HG02885 (cell line): ENCODE measurements at regions not wholly inside any gene's neighbourhood (a gene's known extent, or its start where the extent isn't known, plus 50 kb on each side); places are given as distances from the start of the nearest gene placed in this dataset.
"Not testable (repeated sequence)": the region's sequence is repeated elsewhere in the genome, so short reads cannot be mapped to it uniquely, and the experiment has no call there.

Source experiments
- ATAC-seq: cut with Tn5 transposase; IDR thresholded peaks from one replicate; pipeline ENCODE4 v1.9.1; 2021; ENCODE audit warnings: mild to moderate bottlenecking; ENCODE audit not compliant: unreplicated experiment, poor library complexity

DNA sequence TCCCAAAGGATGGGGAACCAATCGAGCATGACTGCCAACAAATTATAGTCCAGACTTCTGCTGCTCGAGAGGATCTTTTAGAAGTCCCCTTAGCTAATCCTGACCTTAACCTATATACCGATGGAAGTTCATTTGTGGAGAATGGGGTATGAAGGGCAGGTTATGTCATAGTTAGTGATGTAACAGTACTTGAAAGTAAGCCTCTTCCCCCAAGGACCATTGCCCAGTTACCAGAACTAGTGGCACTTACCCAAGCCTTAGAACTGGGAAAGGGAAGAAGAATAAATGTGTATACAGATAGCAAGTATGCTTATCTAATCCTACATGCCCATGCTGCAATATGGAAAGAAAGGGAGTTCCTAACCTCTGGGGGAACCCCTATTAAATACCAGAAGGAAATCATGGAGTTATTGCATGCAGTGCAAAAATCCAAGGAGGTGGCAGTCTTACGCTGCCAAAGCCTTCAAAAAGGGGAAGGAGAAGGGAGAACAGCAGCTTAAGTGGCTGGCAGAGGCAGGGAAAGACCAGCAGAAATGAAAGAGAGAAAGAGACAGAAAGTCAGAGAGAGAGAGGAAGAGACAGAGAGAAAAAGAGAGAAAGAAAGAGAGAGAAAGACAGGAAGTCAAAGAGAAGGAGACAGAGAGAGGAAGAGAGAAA is 224.4 kb upstream of the SLC8A1 start:
- not testable (repeated sequence) for ATAC-seq

DNA sequence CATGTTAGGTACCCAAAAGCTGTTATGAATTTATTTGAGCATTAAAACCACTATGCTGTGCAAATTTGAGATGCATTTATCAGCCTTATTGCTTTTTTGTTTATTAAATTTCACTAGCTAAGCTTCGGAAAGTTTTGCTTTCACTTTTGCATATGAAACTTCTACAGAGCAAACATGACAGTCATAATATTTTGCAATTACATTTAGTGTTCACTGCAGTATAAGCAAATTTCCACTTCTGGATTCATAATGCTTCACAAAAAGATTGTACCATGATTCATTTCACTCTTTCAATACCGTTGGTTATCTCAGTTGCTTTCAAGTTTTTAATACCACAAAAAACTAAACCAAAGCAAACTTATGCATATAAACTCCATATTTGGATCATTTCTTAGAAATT is 228.7 kb upstream of the SLC8A1 start:
- ATAC-seq: peak; percentile 95

DNA sequence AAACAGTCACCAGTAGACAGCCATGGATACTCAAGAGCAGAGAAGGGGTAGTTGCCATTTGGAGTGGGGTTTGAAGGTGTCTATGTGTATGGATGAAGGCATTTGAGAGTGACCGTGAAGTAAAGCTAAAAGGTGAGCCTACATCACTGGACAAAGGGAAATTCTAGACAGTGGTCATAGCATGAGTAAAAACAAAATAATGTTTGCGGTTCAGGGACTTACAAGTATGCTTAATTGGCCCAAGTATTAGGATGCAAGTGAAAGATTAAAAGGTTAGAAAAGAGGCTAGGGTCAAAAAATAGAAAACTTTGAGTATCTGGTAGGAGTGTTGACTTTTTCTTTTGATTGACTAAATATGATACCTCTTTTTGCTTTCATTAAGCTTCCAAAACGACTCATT is 238.1 kb upstream of the SLC8A1 start:
- ATAC-seq: no peak

DNA sequence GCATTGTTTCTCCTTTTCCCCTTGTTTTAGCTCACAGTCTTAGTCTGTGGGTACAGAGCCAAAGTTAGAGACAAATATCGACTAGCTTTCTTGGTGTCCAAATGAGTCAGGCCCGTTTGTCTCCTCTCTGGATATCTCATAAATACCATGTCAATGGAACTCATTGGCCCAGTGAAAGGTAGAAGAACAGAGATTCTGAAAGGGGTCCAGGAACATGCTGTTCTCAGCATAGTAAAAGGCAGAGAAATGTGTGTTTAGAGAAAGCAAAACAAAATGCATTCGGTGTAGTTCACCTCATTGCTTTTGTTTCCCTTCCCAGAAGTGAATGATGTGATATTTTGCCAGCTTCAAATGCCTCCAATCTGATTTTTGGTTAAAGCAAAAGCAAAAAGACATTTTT is 238.6 kb upstream of the SLC8A1 start:
- ATAC-seq: no peak

DNA sequence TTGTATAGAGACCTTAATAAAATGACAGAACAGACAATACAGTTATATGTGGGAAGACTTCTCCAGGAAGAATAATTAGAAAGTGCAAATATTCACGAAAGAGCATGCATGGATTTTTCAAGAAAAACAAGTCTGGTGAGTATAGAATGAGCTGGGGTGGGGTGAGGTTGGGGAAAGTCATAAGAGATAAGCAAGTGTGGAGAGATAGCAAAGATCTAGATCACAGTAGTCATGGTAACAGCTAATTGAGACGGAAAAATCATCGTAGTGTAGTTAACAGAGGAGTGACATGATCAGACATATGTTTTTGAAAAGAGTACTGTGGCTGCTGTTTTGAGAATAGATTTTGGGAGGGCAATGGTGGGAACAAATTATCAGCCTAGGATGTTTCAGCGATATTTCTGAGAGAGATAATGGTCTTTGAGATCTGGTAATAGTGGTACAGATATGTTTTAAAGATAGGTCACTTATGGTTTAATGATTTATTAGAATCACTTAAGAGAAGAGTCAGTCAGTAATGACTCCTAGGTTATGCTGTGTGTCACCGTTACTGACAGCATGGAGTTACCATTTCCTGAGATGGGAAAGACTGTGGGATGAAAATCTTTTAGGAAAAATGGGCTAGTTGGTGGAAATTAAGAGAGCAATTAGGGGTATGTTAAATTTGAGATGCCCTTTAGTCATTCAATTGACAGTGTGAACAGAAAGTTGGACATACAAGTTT is 248.5 kb upstream of the SLC8A1 start:
- ATAC-seq: no peak

DNA sequence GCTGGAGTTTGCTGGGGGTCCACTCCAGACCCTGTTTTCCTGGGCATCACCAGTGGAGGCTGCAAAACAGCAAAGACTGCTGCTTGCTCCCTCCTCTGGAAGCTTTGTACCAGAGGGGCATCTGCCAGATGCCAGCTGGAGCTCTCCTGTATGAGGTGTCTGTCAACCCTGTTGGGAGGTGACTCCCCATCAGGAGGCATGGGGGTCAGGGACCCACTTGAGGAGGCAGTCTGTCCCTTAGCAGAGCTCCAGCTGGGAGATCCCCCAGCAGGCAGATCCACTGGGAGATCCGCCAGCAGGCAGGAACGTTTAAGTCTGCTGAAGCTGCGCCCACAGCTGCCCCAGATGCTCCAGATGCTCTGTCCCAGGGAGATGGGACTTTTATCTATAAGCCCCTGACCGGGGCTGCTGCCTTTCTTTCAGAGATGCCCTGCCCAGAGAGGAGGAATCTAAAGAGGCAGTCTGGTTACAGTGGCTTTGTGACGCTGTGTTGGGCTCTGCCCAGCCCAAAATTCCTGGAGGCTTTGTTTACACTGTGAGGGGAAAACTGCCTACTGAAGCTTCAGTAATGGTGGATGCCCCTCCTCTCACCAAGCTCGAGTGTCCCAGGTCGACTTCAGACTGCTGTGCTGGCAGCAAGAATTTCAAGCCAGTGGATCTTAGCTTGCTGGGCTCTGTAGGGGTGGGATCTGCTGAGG is 260.5 kb upstream of the SLC8A1 start:
- not testable (repeated sequence) for ATAC-seq

DNA sequence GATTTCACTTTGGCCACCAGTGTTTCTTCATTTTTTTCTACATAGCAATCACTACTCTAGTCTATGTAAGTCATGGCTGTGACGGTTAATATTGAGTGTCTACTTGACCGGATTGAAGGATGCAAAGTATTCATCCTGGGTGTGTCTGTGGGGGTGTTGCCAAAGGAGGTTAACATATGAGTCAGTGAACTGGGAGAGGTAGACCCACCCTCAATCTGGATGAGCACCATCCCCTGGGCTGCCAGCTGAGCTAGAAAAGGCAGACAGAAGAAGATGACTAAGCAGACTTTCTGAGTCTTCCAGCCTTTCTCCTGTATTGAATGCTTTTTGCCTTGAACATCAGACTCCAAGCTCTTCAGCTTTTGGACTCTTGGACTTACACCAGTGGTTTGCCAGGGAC is 265.0 kb upstream of the SLC8A1 start:
- ATAC-seq: no peak

DNA sequence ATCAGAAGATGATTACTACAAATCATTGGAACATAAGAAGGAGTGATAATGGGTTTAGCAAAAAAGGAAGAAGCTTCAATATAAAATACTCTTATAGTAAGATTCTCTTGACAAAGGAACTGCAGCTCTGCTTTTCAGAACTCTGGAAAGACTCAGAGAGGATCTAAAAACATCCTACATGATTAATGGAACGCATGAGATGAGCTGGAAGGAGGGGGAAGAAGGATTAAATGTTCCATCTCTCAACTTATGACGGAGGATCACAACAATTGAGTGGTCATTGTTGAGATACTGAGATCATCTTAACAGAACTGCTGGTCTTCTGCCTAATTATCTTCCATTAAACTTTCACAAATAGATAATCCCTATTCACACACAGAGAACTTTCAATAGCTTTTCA is 267.5 kb upstream of the SLC8A1 start:
- ATAC-seq: no peak

DNA sequence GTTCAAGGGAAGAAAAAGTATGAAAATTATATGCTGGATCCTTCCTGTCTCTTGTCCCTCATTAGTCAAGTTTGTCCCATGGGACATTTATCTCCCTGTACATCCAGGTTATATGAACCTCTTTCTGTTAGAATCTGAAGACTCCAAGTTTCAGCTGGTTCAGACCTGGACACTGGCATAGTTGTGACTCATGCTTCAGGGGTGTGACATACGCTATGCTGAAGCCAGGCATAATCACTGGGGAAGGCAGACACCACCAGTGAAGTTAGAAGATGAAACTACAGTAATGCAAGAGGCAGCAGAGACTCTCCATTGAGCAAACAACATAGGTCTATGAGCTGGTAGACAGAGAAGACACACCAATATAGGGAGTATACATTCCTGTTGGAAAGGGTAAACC is 269.7 kb upstream of the SLC8A1 start:
- ATAC-seq: no peak

DNA sequence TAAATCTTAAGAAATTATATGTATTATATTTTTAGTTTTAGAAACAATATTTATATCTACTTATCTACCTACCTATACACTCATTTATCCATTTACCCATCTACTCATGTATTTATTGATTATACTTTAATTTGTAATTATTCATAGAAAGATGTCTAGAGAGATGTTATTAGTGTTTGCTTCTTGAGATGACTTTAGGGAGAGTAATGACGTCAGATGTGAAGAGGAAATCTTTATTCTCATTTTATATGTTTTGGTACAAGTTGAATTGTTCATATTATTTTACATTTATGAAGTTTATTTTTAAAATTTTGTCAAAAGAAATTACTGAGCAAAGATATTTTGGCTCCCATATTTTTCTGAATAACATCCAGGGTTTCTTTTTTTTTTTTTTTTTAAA is 271.3 kb upstream of the SLC8A1 start:
- no peak for ATAC-seq

DNA sequence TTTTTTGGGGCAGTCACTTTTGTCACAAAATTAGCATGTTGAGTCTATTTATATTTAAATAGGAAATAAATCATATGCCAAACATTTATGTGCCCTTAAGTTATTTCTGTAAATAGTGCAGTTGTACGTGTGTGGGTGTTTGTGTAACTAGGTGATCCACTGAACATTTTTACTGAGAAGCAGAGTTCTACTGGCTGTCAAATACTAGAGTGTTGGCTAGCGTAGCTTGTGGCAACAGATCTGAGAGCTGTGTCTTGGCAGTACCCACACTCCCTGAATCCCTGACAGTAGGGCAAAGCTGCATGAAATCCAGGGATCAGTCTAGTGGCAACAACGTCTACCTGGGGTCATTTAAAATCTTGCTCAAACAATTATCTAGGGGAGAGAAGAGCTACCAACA is 273.1 kb upstream of the SLC8A1 start:
- no peak for ATAC-seq

DNA sequence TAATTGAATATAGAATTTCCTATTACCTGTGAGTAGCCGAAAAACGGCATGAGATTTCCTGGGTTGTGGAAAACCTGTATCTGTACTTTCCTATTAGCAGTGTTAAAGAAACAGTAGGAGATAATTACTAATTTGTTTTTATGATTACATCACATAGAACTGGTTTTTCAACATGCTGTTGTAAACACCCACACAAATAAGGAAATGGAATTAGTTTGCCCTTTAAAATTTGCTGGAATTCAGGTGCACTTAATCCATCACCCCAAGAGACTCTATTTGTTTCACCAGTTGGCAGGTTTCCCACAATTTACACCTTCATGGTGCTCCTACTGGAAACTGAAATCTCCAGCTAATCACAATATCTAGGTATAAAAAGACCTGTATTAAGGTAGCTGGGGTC is 274.1 kb upstream of the SLC8A1 start:
- ATAC-seq: no peak

DNA sequence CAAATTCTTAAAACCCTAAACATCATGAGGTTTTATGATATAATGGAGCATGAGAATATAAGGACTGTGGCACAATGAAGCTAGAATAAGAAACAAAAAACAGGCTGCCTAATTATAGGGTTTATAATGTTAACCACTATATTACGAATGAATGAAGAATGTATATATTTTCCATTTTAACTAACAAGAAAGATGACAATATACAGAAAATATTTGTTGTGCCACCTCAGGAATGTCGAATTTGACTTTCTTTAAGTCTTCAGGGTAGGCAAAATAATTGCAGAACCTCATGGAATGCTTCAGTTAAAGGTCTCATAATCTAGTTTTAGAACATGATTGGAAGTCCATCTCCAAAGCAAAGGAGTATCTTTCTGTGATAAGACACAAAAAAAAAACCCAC is 282.9 kb upstream of the SLC8A1 start:
- no peak for ATAC-seq

DNA sequence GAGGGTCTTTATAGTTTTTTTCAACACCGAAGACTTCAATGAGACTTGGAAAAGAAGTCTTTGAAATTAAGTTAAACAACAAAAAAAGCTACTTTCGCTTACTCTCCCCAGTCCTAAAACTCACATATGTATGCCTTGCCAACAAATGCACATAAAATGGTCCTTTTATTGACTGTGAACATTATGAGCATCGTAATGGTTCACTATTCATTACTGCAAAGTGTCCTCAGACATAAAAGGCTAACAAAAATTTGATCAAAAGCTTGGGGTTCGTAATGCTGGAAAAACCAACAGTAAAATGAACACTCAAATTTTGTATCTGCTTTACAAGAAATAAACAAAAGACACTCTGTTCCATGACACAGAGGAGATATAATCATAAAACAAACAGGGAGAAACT is 285.3 kb upstream of the SLC8A1 start:
- no peak for ATAC-seq

DNA sequence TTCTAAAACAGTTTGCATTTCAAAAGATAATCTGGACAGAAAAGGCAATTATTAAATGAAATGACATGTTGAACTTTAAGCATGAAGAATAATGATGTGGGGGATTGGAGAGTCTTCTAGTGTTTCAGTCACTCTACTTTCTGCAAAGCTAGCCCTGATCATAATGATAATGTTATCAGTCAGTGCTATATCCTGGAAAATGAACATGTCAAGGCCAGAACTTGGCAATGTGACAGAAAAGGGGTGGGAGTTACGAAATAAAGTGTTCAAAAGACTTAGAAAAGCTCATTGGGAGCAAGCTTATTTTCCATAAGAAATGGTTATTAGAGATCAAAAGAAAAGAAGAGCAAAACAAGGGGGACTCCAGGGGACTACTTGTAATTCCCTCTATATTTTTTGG is 288.5 kb upstream of the SLC8A1 start:
- no peak for ATAC-seq

DNA sequence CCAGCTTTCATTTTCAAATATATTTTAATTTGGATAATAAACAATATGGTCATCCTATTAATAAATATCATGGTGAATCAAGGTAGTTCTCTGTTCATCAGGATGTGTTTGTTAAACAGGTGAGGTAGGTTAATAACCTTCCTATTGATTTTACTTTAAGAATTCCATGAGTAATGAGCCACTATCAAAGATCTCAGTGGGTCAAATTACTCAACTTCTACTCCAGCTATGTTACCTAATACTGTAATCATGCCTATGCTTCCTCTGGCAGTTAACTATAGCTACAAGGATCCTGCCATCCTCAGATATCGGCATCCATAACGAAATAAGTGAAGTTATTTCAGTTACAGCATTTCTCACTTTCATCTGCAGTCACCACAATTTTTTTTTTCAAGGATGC is 289.6 kb upstream of the SLC8A1 start:
- no peak for ATAC-seq

DNA sequence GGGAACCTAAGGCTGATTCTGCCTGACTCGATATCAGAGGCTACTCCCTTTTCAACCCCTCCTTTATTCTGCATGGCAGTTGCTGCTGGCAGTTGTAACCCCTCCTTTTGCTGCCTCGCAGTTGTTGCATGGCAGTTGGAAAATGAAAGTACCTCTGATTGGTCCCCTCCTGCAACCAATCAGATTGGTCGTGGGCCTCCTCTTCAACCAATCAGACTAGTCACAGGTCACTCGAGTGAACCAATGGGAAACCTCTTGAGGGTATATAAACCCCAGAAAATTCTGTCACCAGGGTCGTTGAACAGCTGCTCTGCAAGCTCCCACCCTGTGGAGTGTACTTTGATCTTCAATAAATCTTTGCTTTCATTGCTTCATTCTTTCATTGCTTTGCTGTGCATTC is 294.3 kb upstream of the SLC8A1 start:
- no peak for ATAC-seq

DNA sequence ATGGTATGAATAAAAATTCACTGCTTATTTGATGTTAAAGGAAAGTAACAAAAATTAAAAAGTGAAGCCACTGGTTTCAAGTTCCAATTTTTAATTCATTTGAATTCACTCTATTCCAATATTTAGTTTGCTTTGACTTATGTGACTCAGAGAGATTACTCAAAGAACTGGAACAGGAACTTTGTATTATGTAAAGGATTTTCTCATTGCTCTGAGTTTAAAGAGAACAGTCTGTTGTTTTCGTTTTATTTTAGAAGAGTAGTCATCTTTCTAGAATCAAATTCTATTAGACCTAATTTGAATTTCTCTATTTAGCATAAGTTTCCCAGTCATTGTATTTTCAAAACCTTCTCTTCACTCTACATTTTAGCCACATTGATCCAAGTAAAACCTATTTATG is 300.1 kb upstream of the SLC8A1 start:
- ATAC-seq: no peak

DNA sequence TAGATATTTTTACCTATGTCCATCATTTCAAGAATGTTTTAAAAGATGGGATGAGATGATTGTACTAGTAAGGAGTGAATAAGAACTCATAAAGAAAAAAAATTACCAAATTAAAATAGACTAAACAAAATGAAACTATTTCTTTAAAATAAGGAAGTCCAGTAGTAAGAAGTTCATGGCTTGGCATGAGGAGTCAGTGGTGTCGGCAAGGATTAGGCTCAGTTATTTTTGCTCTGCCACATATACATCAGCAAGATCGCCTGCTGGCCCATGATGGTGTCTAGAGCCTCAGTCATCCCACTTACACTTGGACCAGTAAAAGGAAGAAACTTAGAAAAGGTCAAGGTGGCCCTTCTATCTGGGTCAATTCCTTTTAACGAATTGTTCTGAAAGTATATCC is 300.9 kb upstream of the SLC8A1 start:
- ATAC-seq: no peak

DNA sequence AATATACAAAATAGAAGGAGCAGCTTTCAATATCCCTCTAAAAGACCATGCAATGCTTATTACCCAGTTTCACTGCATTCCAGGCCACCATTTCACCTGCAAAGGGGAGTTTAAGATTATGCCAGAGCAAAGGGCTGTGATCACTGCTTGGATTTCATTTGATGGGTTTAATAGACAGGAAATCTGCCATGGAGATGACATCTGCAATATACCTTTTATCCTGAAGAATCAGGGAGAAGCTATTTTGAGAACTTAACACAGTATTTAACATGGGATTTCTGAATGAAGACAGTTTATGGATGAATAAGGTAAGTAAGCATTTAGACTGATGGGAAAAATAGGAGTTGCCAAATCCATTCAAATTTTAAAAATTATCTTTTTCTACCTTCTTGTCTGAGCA is 303.0 kb upstream of the SLC8A1 start:
- no peak for ATAC-seq

DNA sequence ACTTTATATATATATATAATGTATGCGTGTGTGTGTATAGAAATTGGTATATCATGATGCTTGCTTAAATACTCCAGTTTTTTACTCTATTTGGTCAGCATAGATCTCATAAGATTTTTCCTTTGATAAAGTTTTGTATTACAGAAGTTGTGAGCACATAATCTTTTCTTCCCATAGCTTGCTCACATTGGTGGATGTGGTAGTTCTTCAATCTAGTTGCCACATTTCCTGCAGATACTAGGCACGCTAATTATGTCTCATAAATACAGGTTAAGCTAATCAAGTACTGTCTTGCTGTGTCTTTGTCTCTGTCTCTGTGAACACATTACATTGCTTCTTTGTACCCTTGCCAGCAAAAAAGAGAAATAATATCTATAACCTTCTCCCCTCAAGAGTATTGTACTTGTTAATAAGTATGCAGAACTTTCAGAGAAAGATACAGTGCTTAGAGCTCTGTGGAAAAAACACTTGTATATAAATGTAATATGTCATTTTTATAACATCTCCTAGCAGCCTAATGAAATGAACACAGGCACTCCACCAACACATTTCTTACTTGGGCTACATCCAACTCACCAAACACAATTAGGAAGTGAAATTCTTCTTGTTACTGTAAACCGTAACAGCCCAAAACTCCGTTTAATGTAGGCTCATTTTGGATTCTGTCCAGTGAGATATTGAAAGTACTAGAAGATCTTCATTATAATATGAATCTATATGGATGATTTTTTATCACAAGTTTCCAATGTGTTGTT is 306.7 kb upstream of the SLC8A1 start:
- ATAC-seq: no peak
